Heart left ventricle (tissue), 13 donors: ENCODE measurements at regions not wholly inside any gene's neighbourhood (a gene's known extent, or its start where the extent isn't known, plus 50 kb on each side); places are given as distances from the start of the nearest gene placed in this dataset.

Experiments used
- CTCF ChIP-seq, 12 donors: fragments of 200-600 bp; sonication (generic) in 4 of 12; IDR thresholded peaks; one replicate each; pipeline versions ENCODE4 v1.5.0 to v1.8.0; 2018 to 2022; ENCODE audit warnings: antibody characterized with exemption in 12 of 12, mild to moderate bottlenecking in 5 of 12
- POLR2A ChIP-seq, 2 donors: fragments of 450-650 bp; IDR thresholded peaks; one replicate each; pipeline ENCODE4 v1.6.1; 2017; ENCODE audit warnings: antibody characterized with exemption in 2 of 2, mild to moderate bottlenecking in 2 of 2, moderate library complexity in 2 of 2
- donor health status: ischemic (EF 13 %, LVEDD 7.1; RV severe dilation, severe dysfunction).
- donor health status: DM: no; HTN: yes; CAD: no.
- donor health status: DM: no; HTN: no; CAD: no.
- donor health status: ischemic (EF 25% LVEDD 6.9; RV normal size, moderate dysfunction).
- donor health status: ischemic (EF 25% LVEDD 5.7; RV mildly dilated, moderate dysfunction).
- donor health status: ischemic (EF 35%, LVEDD 5.7; RV mildly dilated, moderate dysfunction).
- donor health status: nonischemic (EF 11% LVEDD 7.7; RV severe dilation, severe dysfunction).
- donor health status: DM: yes; HTN: yes; CAD: no.
- donor health status: PGD.
- donor health status: ischemic (EF 29% LVEDD 5.4; RV normal size, mild dysfunction).
- donor health status: nonischemic (EF 23%, LVEDD 6.1; RV moderate dilation, normal function).

- no peak for TF ChIP-seq CTCF (IDR thresholded peaks at IDR 0.05)
- TF ChIP-seq POLR2A (IDR thresholded peaks at IDR 0.05): no peak
Measured at GRCh38 chr16:35792516-35793285, 2333.3 kb downstream of the TP53TG3F start.
